ENCODE measurements at regions not wholly inside any gene's neighbourhood (a gene's known extent, or its start where the extent isn't known, plus 50 kb on each side); places are given as distances from the start of the nearest gene placed in this dataset.

DNA sequence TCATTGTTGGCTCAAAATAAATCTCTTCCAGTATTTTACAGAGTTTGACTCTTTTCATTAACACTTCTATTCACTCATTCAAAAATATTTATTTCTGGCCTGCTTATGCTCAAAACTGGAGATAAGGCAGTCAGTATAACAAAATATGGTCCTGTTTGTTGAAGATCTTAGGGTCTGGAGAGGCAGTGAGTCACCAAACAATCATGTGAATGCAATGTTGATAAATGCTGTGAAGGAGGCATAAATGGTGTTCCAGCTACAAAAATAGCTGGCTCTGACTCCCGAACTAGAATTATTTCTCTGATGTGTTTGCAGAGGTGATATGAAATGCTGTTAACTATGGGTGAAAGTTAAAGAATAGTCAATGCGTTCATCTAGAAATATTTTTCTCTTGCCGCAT, 390.6 kb downstream of the AASDHPPT start:
- TF ChIP-seq, protein P1, sequence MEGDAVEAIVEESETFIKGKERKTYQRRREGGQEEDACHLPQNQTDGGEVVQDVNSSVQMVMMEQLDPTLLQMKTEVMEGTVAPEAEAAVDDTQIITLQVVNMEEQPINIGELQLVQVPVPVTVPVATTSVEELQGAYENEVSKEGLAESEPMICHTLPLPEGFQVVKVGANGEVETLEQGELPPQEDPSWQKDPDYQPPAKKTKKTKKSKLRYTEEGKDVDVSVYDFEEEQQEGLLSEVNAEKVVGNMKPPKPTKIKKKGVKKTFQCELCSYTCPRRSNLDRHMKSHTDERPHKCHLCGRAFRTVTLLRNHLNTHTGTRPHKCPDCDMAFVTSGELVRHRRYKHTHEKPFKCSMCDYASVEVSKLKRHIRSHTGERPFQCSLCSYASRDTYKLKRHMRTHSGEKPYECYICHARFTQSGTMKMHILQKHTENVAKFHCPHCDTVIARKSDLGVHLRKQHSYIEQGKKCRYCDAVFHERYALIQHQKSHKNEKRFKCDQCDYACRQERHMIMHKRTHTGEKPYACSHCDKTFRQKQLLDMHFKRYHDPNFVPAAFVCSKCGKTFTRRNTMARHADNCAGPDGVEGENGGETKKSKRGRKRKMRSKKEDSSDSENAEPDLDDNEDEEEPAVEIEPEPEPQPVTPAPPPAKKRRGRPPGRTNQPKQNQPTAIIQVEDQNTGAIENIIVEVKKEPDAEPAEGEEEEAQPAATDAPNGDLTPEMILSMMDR (IDR thresholded peaks at IDR 0.05; ENCODE audit: extremely low read depth in 1 of 2, insufficient read depth in 1 of 2, low read depth in 1 of 2, low read length in 2 of 2) = no peak
- TF ChIP-seq POLR2A (IDR thresholded peaks at IDR 0.05; ENCODE audit: low read depth, low read length) (no peak), EZH2 (IDR thresholded peaks at IDR 0.05; ENCODE audit: borderline replicate concordance, low read depth, low read length, severe bottlenecking) (no peak)

Data from endothelial cell of umbilical vein (primary cell).